OCI-M2 (cell line): ENCODE measurements at regions not wholly inside any gene's neighbourhood (a gene's known extent, or its start where the extent isn't known, plus 50 kb on each side); places are given as distances from the start of the nearest gene placed in this dataset.
"Not testable (repeated sequence)": the region's sequence is repeated elsewhere in the genome, so short reads cannot be mapped to it uniquely, and the experiment has no call there.

Experiments
- DNase-seq: peaks from one replicate; lab custom pipeline; 2025; ENCODE audit not compliant: unreplicated experiment; lab: John Stamatoyannopoulos, UW

- DNase-seq, result not testable (repeated sequence)
These were observed 1087.3 kb downstream of the DIAPH3 start for GRCh38 chr13:59076386-59076785.

GRCh38 chr13:59086147-59086546, 1077.6 kb downstream of the DIAPH3 start:
- no peak for DNase-seq

- no peak for DNase-seq
These were observed 1075.0 kb downstream of the DIAPH3 start for GRCh38 chr13:59088716-59089115.

- no peak for DNase-seq
These were observed 1069.5 kb downstream of the DIAPH3 start for GRCh38 chr13:59094181-59094580.

- no peak for DNase-seq
These were observed 1064.3 kb downstream of the DIAPH3 start for GRCh38 chr13:59099182-59099974.

- no peak for DNase-seq
These were observed 1060.5 kb downstream of the DIAPH3 start for GRCh38 chr13:59103004-59103768.

- no peak for DNase-seq
These were observed 1052.0 kb downstream of the DIAPH3 start for GRCh38 chr13:59111751-59112171.

- DNase-seq, result no peak
These were observed 1051.5 kb downstream of the DIAPH3 start for GRCh38 chr13:59112221-59112718.

GRCh38 chr13:59119475-59119874, 1044.3 kb downstream of the DIAPH3 start:
- no peak for DNase-seq

- DNase-seq, result no peak
These were observed 1043.4 kb downstream of the DIAPH3 start for GRCh38 chr13:59120297-59120843.

GRCh38 chr13:59121507-59121906, 1042.2 kb downstream of the DIAPH3 start:
- DNase-seq, result no peak

GRCh38 chr13:59126474-59126873, 1037.3 kb downstream of the DIAPH3 start:
- DNase-seq, result no peak

- no peak for DNase-seq
These were observed 1029.8 kb downstream of the DIAPH3 start for GRCh38 chr13:59133903-59134302.

GRCh38 chr13:59144700-59145099, 1019.0 kb downstream of the DIAPH3 start:
- DNase-seq, result no peak

GRCh38 chr13:59145381-59145780, 1018.3 kb downstream of the DIAPH3 start:
- no peak for DNase-seq

GRCh38 chr13:59157181-59157580, 1006.5 kb downstream of the DIAPH3 start:
- no peak for DNase-seq

- DNase-seq, result no peak
These were observed 997.6 kb downstream of the DIAPH3 start for GRCh38 chr13:59166174-59166573.

GRCh38 chr13:59172076-59172475, 991.7 kb downstream of the DIAPH3 start:
- DNase-seq, result no peak

GRCh38 chr13:59176775-59177174, 987.0 kb downstream of the DIAPH3 start:
- DNase-seq, result no peak

- DNase-seq, result no peak
These were observed 985.4 kb downstream of the DIAPH3 start for GRCh38 chr13:59178344-59178743.

GRCh38 chr13:59182241-59182640, 981.5 kb downstream of the DIAPH3 start:
- DNase-seq, result no peak

- DNase-seq, result no peak
These were observed 966.3 kb downstream of the DIAPH3 start for GRCh38 chr13:59197397-59197796.
